H1 (cell line): ENCODE measurements at regions not wholly inside any gene's neighbourhood (a gene's known extent, or its start where the extent isn't known, plus 50 kb on each side); places are given as distances from the start of the nearest gene placed in this dataset.

Experiments
- ASH2L ChIP-seq: fragments of 200-600, 300-600 bp; sonication (generic); IDR thresholded peaks from one replicate; pipeline ENCODE4 v1.7.1; 2017; ENCODE audit warnings: low read length
- CTCF ChIP-seq, 3 experiments: IDR thresholded peaks; 1 replicate in 2 of 3; 2 replicates in 1 of 3; pipeline versions ENCODE4 v1.5.1 to v1.6.1; 2011; ENCODE audit warnings: low read length in 3 of 3, mild to moderate bottlenecking in 3 of 3, inconsistent platforms in 2 of 3, low read depth in 1 of 3, moderate library complexity in 1 of 3; ENCODE audit not compliant: insufficient read depth in 1 of 3; ENCODE audit errors: control extremely low read depth in 1 of 3
- RFX5 ChIP-seq: IDR thresholded peaks from 2 replicates; pipeline ENCODE4 v1.6.1; 2011; ENCODE audit warnings: low read depth, low read length, improper control_type of control experiment, borderline replicate concordance
- SIRT6 ChIP-seq: IDR thresholded peaks from one replicate; pipeline ENCODE4 v1.7.1; 2012; ENCODE audit warnings: low read length, inconsistent platforms
- TCF12 ChIP-seq: IDR thresholded peaks from 2 replicates; pipeline ENCODE4 v1.6.1; 2011; ENCODE audit warnings: low read depth, mild to moderate bottlenecking, low read length
- USF2 ChIP-seq: IDR thresholded peaks from 2 replicates; pipeline ENCODE4 v1.6.1; 2011; ENCODE audit warnings: low read length, improper control_type of control experiment

- TF ChIP-seq CTCF (IDR thresholded peaks at IDR 0.05; ENCODE audit: control extremely low read depth in 1 of 3, insufficient read depth in 1 of 3, low read depth in 1 of 3, low read length in 3 of 3) (no peak), RFX5 (no peak), SIRT6 (no peak), ASH2L (no peak), USF2 (no peak), TCF12 (no peak)
Measured at GRCh38 chr10:131677671-131678070, 223.1 kb upstream of the PPP2R2D start.
